GM23338 (cell line): ENCODE measurements at regions not wholly inside any gene's neighbourhood (a gene's known extent, or its start where the extent isn't known, plus 50 kb on each side); places are given as distances from the start of the nearest gene placed in this dataset.
A peak's percentile ranks its signal among the peaks of the same experiment; 100 is the strongest.

Source experiments
- ATAC-seq: fragments of 200-7000 bp; cut with Tn5 transposase; 3 replicates; pipeline ENCODE4 v1.9.1; 2020
- DNase-seq: peaks from one replicate; pipeline ENCODE4 v3.0.0-alpha.2; 2015; ENCODE audit warnings: low spot score
- H2AFZ ChIP-seq: fragments of 200-600 bp; sonication (generic); 2 replicates; pipeline ENCODE4 v1.8.0; 2016; ENCODE audit warnings: antibody characterized with exemption, mild to moderate bottlenecking, moderate library complexity
- H3F3A ChIP-seq: fragments of 200-600 bp; sonication (generic); replicated peaks from 2 replicates; pipeline ENCODE4 v1.8.0; 2017; ENCODE audit warnings: antibody characterized with exemption, mixed run types, low read depth
- H3K27ac ChIP-seq: fragments of 200-600 bp; sonication (generic); 2 replicates; pipeline ENCODE4 v1.6.1; 2016; ENCODE audit warnings: low read depth
- H3K27me3 ChIP-seq: fragments of 200-600 bp; sonication (generic); 2 replicates; pipeline ENCODE4 v1.8.0; 2016; ENCODE audit warnings: mild to moderate bottlenecking, mixed run types, moderate library complexity; ENCODE audit not compliant: insufficient read depth
- H3K36me3 ChIP-seq: fragments of 200-600 bp; sonication (generic); 2 replicates; pipeline ENCODE4 v1.8.0; 2016; ENCODE audit warnings: mild to moderate bottlenecking; ENCODE audit not compliant: insufficient read depth
- H3K4me1 ChIP-seq: fragments of 200-600 bp; sonication (generic); 2 replicates; pipeline ENCODE4 v1.8.0; 2016; ENCODE audit warnings: mild to moderate bottlenecking, moderate library complexity; ENCODE audit not compliant: insufficient read depth
- H3K4me2 ChIP-seq: fragments of 200-600 bp; sonication (generic); 2 replicates; pipeline ENCODE4 v1.7.1; 2017; ENCODE audit warnings: mixed run types
- H3K4me3 ChIP-seq: fragments of 200-600 bp; sonication (generic); 2 replicates; pipeline ENCODE4 v1.6.1; 2016; ENCODE audit warnings: mixed run types
- H3K79me2 ChIP-seq: fragments of 200-600 bp; sonication (generic); replicated peaks from 2 replicates; pipeline ENCODE4 v1.8.0; 2017; ENCODE audit warnings: mild to moderate bottlenecking; ENCODE audit not compliant: insufficient read depth
- H3K9me2 ChIP-seq: fragments of 200-600 bp; sonication (generic); 2 replicates; pipeline ENCODE4 v1.8.0; 2017; ENCODE audit not compliant: insufficient read depth
- H4K20me1 ChIP-seq: fragments of 200-600 bp; sonication (generic); replicated peaks from 2 replicates; pipeline ENCODE4 v1.8.0; 2017; ENCODE audit warnings: mild to moderate bottlenecking; ENCODE audit not compliant: insufficient read depth
- H3K27ac Mint-ChIP-seq: 2 replicates; pipeline ENCODE4 v1.8.0; 2020; ENCODE audit warnings: inconsistent platforms, mild to moderate bottlenecking, moderate library complexity, mixed read lengths
- H3K27me3 Mint-ChIP-seq: 3 replicates; pipeline ENCODE4 v1.8.0; 2022; ENCODE audit warnings: low read depth, mild to moderate bottlenecking, moderate library complexity, mixed read lengths, inconsistent platforms; ENCODE audit not compliant: insufficient read depth, poor library complexity
- H3K36me3 Mint-ChIP-seq: 3 replicates; pipeline ENCODE4 v1.8.0; 2021; ENCODE audit warnings: low read depth, mild to moderate bottlenecking, inconsistent platforms, moderate library complexity, mixed read lengths
- H3K4me1 Mint-ChIP-seq: 3 replicates; pipeline ENCODE4 v1.8.0; 2020; ENCODE audit warnings: mild to moderate bottlenecking, inconsistent platforms, mixed read lengths
- H3K4me3 Mint-ChIP-seq: 3 replicates; pipeline ENCODE4 v1.8.0; 2021; ENCODE audit warnings: moderate library complexity, mild to moderate bottlenecking, inconsistent platforms, mixed read lengths
- H3K9me3 Mint-ChIP-seq: 3 replicates; pipeline ENCODE4 v1.8.0; 2020; ENCODE audit warnings: moderate library complexity, mild to moderate bottlenecking, inconsistent platforms, mixed read lengths
- EZH2 ChIP-seq: fragments of 200-600 bp; sonication (generic); IDR thresholded peaks from one replicate; pipeline ENCODE4 v1.8.0; 2017; ENCODE audit warnings: antibody characterized with exemption, mild to moderate bottlenecking, low read depth; ENCODE audit not compliant: unreplicated experiment
- NANOG ChIP-seq: IDR thresholded peaks from 2 replicates; pipeline ENCODE4 v1.6.1; 2016; ENCODE audit warnings: antibody characterized with exemption, borderline replicate concordance
- REST ChIP-seq: IDR thresholded peaks from one replicate; pipeline ENCODE4 v1.6.1; 2018; ENCODE audit warnings: antibody characterized with exemption; ENCODE audit not compliant: unreplicated experiment
- STAT1 ChIP-seq: IDR thresholded peaks from one replicate; pipeline ENCODE4 v1.6.1; 2016; ENCODE audit warnings: antibody characterized with exemption; ENCODE audit not compliant: unreplicated experiment
- ZNF114 ChIP-seq: fragments of 250-450 bp; sonication (Bioruptor Pico); IDR thresholded peaks from 2 replicates; pipeline ENCODE4 v1.5.0; 2020; ENCODE audit warnings: mild to moderate bottlenecking, moderate library complexity
- ZNF331 ChIP-seq: fragments of 250-450 bp; sonication (Bioruptor Pico); IDR thresholded peaks from 2 replicates; pipeline ENCODE4 v1.5.0; 2020; ENCODE audit warnings: low read depth, mild to moderate bottlenecking, moderate library complexity
- ZNF462 ChIP-seq: fragments of 250-450 bp; sonication (Bioruptor Pico); IDR thresholded peaks from 2 replicates; pipeline ENCODE4 v1.5.0; 2020; ENCODE audit warnings: mild to moderate bottlenecking, moderate library complexity
- TF ChIP-seq, protein P1 (sequence below), 2 experiments: fragments of 200-600 bp in 1 of 2; sonication (generic) in 1 of 2; conservative IDR thresholded peaks; 2 replicates each; pipeline versions ENCODE4 v1.5.1 to v1.6.1; 2016 to 2017; ENCODE audit warnings: antibody characterized with exemption in 2 of 2, low read depth in 2 of 2, mild to moderate bottlenecking in 2 of 2, moderate library complexity in 1 of 2

DNA sequence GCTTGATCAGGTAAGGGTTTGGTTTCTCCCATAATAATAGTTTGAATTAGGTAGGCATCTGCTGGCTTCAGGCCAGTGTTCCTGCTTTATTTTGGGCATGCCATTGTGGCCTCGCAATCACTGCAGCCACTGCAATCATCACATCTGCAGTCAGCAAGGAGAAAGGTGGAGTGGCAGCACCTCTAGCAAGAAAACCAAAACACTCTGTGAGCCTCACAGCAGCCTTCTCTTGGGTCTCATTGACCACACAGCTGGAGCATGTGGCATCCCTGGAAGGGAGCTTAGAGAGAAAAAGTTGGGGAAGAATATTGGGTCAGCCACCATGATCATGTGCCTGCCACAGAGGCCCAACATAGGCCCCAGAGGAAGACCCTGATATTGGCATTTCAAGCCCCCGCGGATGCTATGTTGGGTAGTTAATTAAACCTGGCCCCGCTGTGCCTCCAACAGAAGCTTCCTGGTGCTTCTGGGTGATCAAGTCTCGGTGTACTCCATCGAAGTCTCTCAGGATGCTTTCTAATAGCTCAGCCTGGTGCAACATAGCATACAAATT is 158.0 kb upstream of the UBE2E1 start:
- H3K79me2 ChIP-seq = no peaks in the 10 kb centered on the region
- H3F3A ChIP-seq = 0 out of 2 replicates have a peak, but pooled peaks cover 4% of the 10 kb centered on the region
- no peaks in the 10 kb centered on the region for H3K27me3 ChIP-seq
- DNase-seq (no peak), ATAC-seq (no peak)
- peaks cover 18% of the 10 kb centered on the region for H3K9me2 ChIP-seq
- H4K20me1 ChIP-seq = no peaks in the 10 kb centered on the region
- no peak overlapping the region for H3K4me3 ChIP-seq
- no peak overlapping the region for H3K27ac Mint-ChIP-seq
- peak overlapping the region; percentile 10; the same call in 1 of the 2 replicates for H2AFZ ChIP-seq
- no peak overlapping the region for H3K27ac ChIP-seq
- no peak overlapping the region for H3K4me3 Mint-ChIP-seq
- H3K36me3 ChIP-seq = no peaks in the 10 kb centered on the region
- peaks cover 10% of the 10 kb centered on the region; the same call in 2 of the 3 replicates for H3K36me3 Mint-ChIP-seq
- H3K27me3 Mint-ChIP-seq = peaks cover 6% of the 10 kb centered on the region
- no peak overlapping the region for H3K4me2 ChIP-seq
- H3K4me1 ChIP-seq = peaks cover 54% of the 10 kb centered on the region
- H3K4me1 Mint-ChIP-seq = peaks cover 55% of the 10 kb centered on the region
- TF ChIP-seq NANOG (no peak), STAT1 (no peak), REST (no peak), ZNF331 (CRISPR knock-in tag) (no peak), ZNF114 (CRISPR knock-in tag) (no peak), EZH2 (no peak), ZNF462 (CRISPR knock-in tag) (no peak)
- TF ChIP-seq, protein P1, sequence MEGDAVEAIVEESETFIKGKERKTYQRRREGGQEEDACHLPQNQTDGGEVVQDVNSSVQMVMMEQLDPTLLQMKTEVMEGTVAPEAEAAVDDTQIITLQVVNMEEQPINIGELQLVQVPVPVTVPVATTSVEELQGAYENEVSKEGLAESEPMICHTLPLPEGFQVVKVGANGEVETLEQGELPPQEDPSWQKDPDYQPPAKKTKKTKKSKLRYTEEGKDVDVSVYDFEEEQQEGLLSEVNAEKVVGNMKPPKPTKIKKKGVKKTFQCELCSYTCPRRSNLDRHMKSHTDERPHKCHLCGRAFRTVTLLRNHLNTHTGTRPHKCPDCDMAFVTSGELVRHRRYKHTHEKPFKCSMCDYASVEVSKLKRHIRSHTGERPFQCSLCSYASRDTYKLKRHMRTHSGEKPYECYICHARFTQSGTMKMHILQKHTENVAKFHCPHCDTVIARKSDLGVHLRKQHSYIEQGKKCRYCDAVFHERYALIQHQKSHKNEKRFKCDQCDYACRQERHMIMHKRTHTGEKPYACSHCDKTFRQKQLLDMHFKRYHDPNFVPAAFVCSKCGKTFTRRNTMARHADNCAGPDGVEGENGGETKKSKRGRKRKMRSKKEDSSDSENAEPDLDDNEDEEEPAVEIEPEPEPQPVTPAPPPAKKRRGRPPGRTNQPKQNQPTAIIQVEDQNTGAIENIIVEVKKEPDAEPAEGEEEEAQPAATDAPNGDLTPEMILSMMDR (conservative IDR thresholded peaks at IDR 0.05; ENCODE audit: low read depth in 2 of 2) = no peak
- peaks cover 5% of the 10 kb centered on the region for H3K9me3 Mint-ChIP-seq
